NCI-H2171 (cell line): ENCODE measurements at regions not wholly inside any gene's neighbourhood (a gene's known extent, or its start where the extent isn't known, plus 50 kb on each side); places are given as distances from the start of the nearest gene placed in this dataset.
A peak's percentile ranks its signal among the peaks of the same experiment; 100 is the strongest.
"Not testable (repeated sequence)": the region's sequence is repeated elsewhere in the genome, so short reads cannot be mapped to it uniquely, and the experiment has no call there.

Experiments used
- DNase-seq: peaks from one replicate; lab custom pipeline; 2025; lab: John Stamatoyannopoulos, UW

- peak; percentile 58 for DNase-seq
Measured at GRCh38 chr5:67639313-67639712, 442.7 kb upstream of the CD180 start.

DNA sequence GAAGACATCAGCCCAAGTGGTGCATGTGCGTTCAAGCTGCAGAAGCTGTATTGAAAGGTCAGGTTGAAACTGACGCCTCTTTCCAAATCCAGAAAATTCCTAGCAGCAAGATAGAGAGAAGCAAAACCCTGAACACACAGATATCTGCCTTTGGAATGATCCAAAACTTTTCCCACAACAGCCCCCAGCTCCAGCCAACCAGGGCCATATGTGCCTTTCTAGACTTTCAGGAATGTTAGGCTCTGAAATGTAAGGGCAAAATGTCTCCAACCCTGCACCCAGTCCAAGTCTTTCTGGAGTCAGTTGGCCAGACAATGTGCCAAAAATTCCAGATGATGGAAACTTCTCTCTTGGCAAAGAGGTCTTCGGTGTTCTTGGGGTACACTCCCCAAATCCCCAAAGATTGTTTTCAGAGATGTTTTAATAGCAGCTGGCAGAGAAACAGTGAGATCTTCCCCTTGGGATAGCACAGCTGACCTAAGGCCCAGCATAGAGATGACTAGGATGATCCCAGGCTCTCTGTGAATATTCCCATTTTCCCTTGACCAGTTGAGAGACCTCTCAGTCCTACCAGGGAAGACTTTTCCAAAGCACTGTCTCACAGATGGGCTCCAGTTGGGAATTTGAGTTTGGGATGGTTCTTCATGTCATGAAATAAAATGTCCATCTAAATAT, 440.4 kb upstream of the CD180 start:
- DNase-seq, result no peak

GRCh38 chr5:67636091-67636490, 439.5 kb upstream of the CD180 start:
- no peak for DNase-seq

GRCh38 chr5:67627079-67627478, 430.5 kb upstream of the CD180 start:
- not testable (repeated sequence) for DNase-seq

DNA sequence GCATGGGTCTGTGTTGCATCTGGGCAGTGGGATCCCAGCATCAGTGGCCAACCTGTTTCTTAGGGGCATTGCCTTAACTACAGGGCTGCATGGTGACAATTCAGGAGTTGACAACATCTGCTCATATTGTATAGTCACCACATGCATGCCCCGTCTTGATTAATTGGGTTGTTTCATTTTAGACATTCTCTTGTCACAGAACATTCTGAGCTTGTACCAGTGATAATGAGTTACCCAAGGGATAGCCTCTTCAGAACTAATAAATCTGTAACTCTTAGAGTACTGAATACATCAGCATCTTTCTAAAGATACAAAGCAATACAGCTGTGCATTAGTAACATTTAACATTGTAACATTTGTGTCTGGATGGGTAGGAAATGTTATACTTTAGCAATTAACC, 426.5 kb upstream of the CD180 start:
- DNase-seq, result no peak

- no peak for DNase-seq
Measured at GRCh38 chr5:67620424-67621397, 424.1 kb upstream of the CD180 start.

DNA sequence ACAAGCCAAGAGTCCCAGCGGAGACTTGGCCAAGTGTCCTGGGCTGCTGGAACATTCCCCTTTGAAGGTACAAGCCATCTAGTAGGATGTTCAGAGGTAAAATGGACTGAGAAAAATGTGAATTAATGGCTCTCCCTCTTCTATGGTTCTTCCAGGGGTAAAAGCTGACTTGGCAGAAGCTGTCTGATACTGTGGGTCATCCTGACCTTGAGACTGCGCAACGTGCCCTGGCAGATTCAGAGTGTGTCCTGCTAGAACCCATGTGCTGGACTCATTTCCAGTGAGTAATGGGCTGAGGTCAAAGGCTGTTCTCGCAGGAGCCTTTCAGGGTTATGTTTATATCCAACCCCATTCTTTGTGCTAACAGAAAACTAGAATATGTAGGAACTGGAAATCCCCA, 423.0 kb upstream of the CD180 start:
- DNase-seq, result no peak

DNA sequence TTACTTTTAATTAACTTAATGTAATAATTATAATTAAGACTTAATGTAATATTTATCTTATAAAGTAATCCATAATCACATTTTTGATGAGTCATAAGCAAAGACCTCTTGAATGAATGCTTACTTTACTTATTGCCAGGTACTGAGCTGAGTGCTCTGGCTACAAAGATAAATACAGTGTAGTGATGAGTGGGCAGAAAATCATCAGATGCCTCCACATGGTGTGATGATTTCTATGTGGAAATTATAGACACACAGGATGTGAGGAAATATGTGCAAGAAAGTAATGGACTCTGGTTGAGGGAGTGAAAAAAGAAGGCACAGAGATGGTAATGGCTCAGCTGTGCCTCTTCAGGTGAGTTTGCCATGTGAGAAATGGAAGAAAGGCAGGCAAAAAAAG, 422.6 kb upstream of the CD180 start:
- DNase-seq, result no peak

DNA sequence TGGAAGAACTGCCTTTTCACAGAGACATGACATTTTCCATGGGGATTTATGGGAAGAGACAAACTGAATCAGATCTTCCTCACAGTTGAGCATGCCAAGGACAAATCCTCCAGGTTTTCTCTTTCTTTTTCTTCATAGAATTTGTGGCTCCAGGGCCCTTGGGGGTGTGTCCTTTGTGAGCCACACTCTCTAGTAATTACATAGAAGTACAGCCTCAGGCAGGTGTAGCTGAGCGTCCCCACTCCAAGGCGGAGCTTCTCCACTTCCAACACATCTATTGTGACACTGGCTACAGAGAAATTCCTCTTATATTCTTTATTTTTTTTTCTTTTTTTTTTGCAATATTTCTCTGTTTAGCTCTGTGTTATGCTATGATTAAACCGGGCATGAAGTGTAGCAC, 420.5 kb upstream of the CD180 start:
- DNase-seq, result no peak

DNA sequence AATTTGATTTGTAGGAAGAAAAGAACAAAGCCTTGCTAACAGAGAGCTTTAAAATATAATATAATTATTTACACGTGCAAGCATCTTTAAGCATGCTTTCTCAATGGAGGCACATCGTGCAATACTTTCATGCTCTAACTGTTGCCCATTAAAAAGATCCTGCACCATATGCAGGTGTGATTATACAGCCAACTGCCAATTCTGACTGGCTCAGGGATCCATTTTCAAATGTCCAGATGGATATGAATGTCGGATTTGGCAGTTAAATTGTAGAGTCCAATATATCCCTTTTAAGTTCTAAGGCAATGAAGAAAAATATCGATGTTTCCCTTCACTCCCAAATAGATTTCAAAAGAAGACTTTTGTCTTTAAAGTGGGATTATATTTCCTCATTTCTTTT, 416.4 kb upstream of the CD180 start:
- DNase-seq, result no peak

- no peak for DNase-seq
Measured at GRCh38 chr5:67610186-67610912, 413.8 kb upstream of the CD180 start.

DNA sequence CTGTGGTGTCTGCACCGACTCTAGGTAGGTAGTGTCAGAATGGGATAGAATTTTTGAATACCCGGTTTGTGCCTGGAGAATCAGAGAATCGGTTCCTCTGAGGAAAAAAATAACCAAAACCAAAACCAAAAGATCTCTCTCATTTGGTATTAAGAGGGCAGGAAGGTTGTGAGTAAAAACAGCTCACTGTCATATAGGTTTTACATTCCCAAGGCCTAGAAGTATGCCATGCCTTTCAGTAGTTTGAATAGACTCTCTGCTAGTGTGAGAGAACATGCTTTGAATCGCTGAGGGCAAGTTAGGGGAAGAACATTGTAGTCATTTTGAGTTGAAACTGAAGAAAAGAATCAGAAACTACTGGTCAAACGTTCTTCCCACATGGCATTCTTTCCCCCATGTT, 411.4 kb upstream of the CD180 start:
- no peak for DNase-seq

GRCh38 chr5:67606586-67606947, 410.0 kb upstream of the CD180 start:
- DNase-seq, result no peak

DNA sequence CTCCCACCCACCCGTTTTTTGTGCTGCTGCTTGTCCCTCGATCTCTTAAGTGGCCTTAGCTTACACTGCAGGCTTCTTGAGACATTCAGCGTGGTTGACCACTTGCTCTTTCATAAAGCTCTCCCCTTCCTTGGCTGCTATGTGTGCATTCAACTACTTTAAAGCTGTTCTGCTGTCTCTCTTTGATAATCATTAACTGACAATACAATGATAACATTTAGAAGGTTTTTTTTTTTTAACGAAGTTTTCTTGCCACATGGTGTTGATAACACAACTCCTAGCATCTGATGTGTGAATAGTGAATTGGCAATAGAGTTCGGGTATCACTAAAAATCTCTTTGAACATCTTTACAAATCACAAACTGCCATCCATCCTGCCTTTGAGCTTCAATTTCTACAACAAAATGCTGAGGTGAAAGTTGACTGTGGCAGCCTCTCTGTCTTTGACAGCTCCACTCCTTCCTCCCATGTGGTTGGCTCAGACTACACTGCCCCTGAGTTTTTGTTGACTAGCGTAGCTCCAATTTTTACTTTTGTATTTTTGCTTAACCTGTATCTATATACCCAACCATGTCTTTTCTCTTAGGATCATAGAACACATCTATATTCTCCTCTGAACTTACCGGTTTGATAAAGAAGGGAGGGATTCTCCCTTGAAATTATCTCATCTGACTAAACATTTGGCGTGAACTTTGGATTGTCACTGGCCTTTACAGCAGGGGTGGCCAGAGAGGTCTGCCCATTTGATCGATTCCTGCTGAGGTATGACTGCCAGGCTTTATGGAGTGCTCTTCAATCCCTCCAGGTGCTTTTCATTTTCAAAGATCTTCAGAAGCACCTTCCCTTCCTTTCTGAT, 409.4 kb upstream of the CD180 start:
- no peak for DNase-seq

- no peak for DNase-seq
Measured at GRCh38 chr5:67591491-67591890, 394.9 kb upstream of the CD180 start.

DNA sequence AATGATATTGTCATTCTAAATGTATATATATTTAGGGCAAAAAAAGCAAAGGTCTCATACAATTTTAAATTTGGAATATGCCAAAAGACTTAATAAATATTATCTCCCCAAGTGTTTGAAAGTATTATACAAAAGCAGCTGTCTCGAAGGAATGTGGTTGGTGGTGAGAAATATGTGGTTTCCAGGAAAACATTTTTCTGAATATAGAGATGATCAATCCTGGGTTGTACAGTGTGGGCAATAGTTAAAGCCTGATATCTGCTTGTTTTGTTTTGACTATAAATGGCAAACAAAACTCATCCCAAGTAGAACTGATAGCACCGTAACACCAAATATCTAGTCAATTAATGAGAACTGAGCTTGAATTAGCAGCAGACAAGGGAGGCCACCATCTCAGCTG, 391.8 kb upstream of the CD180 start:
- no peak for DNase-seq

DNA sequence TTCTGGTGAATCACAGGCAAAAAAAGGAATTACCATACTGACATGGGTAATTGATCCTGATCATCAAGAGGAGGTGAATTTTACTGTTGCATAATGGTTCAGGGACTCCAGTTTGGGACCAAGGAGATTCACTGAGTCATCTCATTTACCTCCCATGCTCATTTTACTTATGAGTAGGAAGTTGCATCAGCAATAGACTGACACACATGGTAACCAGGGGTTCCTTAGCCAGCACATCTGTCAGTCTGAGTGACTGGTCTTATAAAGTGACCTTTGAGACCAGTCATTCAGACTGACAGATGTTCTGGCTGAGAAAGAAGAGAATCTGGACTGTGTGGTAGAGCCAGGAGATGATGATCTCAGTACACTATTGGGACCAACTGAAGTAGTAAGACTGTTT, 384.6 kb upstream of the CD180 start:
- no peak for DNase-seq

DNA sequence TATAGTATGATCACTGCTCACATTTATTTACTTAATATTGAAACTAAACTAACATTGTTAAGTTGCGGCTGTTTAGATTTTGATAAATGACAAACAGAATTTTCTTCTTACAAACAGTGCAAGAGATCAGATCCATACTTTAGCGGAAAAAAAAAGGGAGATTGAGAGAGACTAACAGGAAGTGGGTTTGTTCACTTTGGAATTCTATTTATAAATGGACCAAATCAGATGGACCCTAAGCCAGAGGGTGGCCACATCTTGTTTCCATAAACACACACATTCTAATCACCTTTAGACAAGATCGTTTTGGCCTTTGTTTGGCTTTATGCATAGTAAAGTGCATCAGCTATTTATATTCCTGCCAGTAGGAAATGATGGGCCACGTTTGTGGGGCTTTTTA, 381.4 kb upstream of the CD180 start:
- no peak for DNase-seq

GRCh38 chr5:67577424-67577823, 380.8 kb upstream of the CD180 start:
- no peak for DNase-seq

- no peak for DNase-seq
Measured at GRCh38 chr5:67576112-67576511, 379.5 kb upstream of the CD180 start.

DNA sequence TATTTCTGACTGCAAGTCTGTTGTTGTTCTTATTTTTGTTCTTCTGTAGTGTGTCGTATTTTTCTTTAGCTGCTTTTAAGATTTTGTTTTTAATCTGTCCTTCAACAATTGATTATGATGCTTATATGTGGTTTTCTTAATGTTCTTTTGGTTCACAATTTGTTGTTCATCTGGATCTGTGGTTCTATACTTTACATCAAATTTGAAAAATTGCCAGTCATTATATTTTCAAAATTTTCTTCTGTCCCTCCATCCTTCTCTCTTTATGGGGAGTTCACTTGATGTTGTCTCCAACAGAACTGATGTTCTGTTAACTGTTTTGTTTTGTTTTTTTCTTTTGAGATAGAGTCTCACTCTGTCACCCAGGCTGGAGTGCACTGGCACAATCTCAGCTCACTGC, 378.5 kb upstream of the CD180 start:
- DNase-seq, result no peak
